ENCODE measurements at regions not wholly inside any gene's neighbourhood (a gene's known extent, or its start where the extent isn't known, plus 50 kb on each side); places are given as distances from the start of the nearest gene placed in this dataset.
A peak's percentile ranks its signal among the peaks of the same experiment; 100 is the strongest.

GRCh38 chr4:152259866-152260265, 276.0 kb downstream of the FBXW7 start:
- H3K27me3 ChIP-seq (ENCODE audit: low read depth) = no peaks in the 10 kb centered on the region
- intact Hi-C loops (cut with DNase I) = no loop called here
- no peaks in the 10 kb centered on the region for H3K9me3 ChIP-seq
- DNase-seq (no peak), ATAC-seq (no peak)
- no peak overlapping the region for H3K27ac ChIP-seq
- TF ChIP-seq CTCF (IDR thresholded peaks at IDR 0.05) = no peak
- no peaks in the 10 kb centered on the region for H3K36me3 ChIP-seq
- H3K4me1 ChIP-seq = peaks cover 8% of the 10 kb centered on the region
- no peak overlapping the region for H3K4me3 ChIP-seq

GRCh38 chr4:152258804-152259708, 276.8 kb downstream of the FBXW7 start:
- DNase-seq (no peak), ATAC-seq (no peak)
- H3K27me3 ChIP-seq (ENCODE audit: low read depth) = no peaks in the 10 kb centered on the region
- no peaks in the 10 kb centered on the region for H3K9me3 ChIP-seq
- H3K27ac ChIP-seq = no peak overlapping the region
- TF ChIP-seq CTCF (IDR thresholded peaks at IDR 0.05) = no peak
- no peaks in the 10 kb centered on the region for H3K36me3 ChIP-seq
- H3K4me3 ChIP-seq = no peak overlapping the region
- intact Hi-C loops (cut with DNase I) = no loop called here
- peaks cover 8% of the 10 kb centered on the region for H3K4me1 ChIP-seq

GRCh38 chr4:152258391-152258790, 277.5 kb downstream of the FBXW7 start:
- H3K4me1 ChIP-seq = peaks cover 8% of the 10 kb centered on the region
- H3K27ac ChIP-seq = no peak overlapping the region
- no peak for ATAC-seq
- H3K9me3 ChIP-seq = no peaks in the 10 kb centered on the region
- H3K27me3 ChIP-seq (ENCODE audit: low read depth) = no peaks in the 10 kb centered on the region
- TF ChIP-seq CTCF (IDR thresholded peaks at IDR 0.05) = no peak
- H3K36me3 ChIP-seq = no peaks in the 10 kb centered on the region
- no peak for DNase-seq
- intact Hi-C loops (cut with DNase I) = no loop called here
- H3K4me3 ChIP-seq = no peak overlapping the region

GRCh38 chr4:152257601-152258066, 278.3 kb downstream of the FBXW7 start:
- ATAC-seq (no peak), DNase-seq (no peak)
- Histone ChIP-seq H3K36me3 (no peaks in the 10 kb centered on the region), H3K4me1 (peaks cover 8% of the 10 kb centered on the region), H3K4me3 (no peak overlapping the region), H3K27me3 (ENCODE audit: low read depth) (no peaks in the 10 kb centered on the region), H3K27ac (peak overlapping the region; percentile 18), H3K9me3 (no peaks in the 10 kb centered on the region)
- no peak for TF ChIP-seq CTCF (IDR thresholded peaks at IDR 0.05)
- intact Hi-C loops (cut with DNase I) = no loop called here

- TF ChIP-seq CTCF (IDR thresholded peaks at IDR 0.05) = no peak
- intact Hi-C loops (cut with DNase I) = no loop called here
- ATAC-seq = no peak
- Histone ChIP-seq H3K4me3 (no peak overlapping the region), H3K4me1 (peaks cover 8% of the 10 kb centered on the region), H3K9me3 (no peaks in the 10 kb centered on the region), H3K36me3 (no peaks in the 10 kb centered on the region), H3K27me3 (ENCODE audit: low read depth) (no peaks in the 10 kb centered on the region), H3K27ac (no peak overlapping the region)
- no peak for DNase-seq
These were observed 278.9 kb downstream of the FBXW7 start for GRCh38 chr4:152256996-152257395.
